Colonic mucosa (tissue), 4 donors: ENCODE measurements at regions not wholly inside any gene's neighbourhood (a gene's known extent, or its start where the extent isn't known, plus 50 kb on each side); places are given as distances from the start of the nearest gene placed in this dataset.

Source experiments
- DNase-seq: peaks from one replicate; pipeline ENCODE4 v3.0.0-alpha.2; 2020
- H3K27ac ChIP-seq: fragments of 200-600 bp; one replicate; pipeline ENCODE4 v1.8.0; 2021
- H3K27me3 ChIP-seq: fragments of 200-600 bp; one replicate; pipeline ENCODE4 v1.8.0; 2021
- H3K36me3 ChIP-seq: fragments of 200-600 bp; one replicate; pipeline ENCODE4 v1.8.0; 2021
- H3K4me1 ChIP-seq: fragments of 200-600 bp; one replicate; pipeline ENCODE4 v1.8.0; 2021; ENCODE audit warnings: mild to moderate bottlenecking
- H3K4me3 ChIP-seq: fragments of 200-600 bp; one replicate; pipeline ENCODE4 v1.8.0; 2021
- H3K9ac ChIP-seq, 2 donors: one replicate each; pipeline ENCODE4 v1.7.0; 2013; ENCODE audit warnings: control low read depth in 2 of 2, low read depth in 2 of 2, low read length in 2 of 2
- H3K9me3 ChIP-seq: fragments of 200-600 bp; one replicate; pipeline ENCODE4 v1.8.0; 2021
- intact Hi-C: fragments of 100-400 bp; cut with DNase I; formaldehyde crosslinking; loops from one replicate; pipeline ENCODE4 v1.14.1; 2022
- TF ChIP-seq, protein P1 (sequence below): fragments of 200-600 bp; IDR thresholded peaks from one replicate; pipeline ENCODE4 v1.8.0; 2022; ENCODE audit warnings: antibody characterized with exemption, mild to moderate bottlenecking
- donor health status: healthy.
- donor health status: DM: no; HTN: no; CAD: no.
- donor health status: DM: no; HTN: no; CAD: no.

DNA sequence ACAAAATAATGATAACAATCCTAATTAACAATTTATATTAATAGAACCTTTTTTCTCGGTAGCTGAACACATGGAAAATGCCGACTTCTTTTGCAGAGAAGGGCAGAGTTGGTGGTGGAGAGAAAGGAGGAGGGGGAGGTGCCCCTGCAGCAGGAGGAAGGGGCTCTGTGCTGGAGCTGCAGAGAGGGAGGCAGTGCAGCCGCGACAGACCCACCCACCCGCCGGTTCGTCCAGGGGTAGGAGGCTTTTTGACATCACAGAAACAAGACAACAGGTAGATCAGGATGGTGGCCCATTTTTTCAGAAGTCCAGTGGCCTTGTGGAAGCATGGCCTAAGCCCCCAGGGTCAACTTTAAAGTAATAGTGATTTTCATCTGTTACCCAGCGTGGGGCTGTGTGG lies 321.1 kb upstream of the SALL3 start:
- Histone ChIP-seq H3K9me3 (no peaks in the 10 kb centered on the region), H3K27ac (no peak overlapping the region), H3K36me3 (no peaks in the 10 kb centered on the region), H3K4me3 (no peak overlapping the region), H3K4me1 (no peaks in the 10 kb centered on the region), H3K9ac (no peak overlapping the region), H3K27me3 (no peaks in the 10 kb centered on the region)
- DNase-seq = no peak
- TF ChIP-seq, protein P1, sequence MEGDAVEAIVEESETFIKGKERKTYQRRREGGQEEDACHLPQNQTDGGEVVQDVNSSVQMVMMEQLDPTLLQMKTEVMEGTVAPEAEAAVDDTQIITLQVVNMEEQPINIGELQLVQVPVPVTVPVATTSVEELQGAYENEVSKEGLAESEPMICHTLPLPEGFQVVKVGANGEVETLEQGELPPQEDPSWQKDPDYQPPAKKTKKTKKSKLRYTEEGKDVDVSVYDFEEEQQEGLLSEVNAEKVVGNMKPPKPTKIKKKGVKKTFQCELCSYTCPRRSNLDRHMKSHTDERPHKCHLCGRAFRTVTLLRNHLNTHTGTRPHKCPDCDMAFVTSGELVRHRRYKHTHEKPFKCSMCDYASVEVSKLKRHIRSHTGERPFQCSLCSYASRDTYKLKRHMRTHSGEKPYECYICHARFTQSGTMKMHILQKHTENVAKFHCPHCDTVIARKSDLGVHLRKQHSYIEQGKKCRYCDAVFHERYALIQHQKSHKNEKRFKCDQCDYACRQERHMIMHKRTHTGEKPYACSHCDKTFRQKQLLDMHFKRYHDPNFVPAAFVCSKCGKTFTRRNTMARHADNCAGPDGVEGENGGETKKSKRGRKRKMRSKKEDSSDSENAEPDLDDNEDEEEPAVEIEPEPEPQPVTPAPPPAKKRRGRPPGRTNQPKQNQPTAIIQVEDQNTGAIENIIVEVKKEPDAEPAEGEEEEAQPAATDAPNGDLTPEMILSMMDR = no peak
- intact Hi-C loops = loop anchor here (5.0 kb wide), 1 partner anchor 219 kb away; no protein-coding TSS in a partner anchor

DNA sequence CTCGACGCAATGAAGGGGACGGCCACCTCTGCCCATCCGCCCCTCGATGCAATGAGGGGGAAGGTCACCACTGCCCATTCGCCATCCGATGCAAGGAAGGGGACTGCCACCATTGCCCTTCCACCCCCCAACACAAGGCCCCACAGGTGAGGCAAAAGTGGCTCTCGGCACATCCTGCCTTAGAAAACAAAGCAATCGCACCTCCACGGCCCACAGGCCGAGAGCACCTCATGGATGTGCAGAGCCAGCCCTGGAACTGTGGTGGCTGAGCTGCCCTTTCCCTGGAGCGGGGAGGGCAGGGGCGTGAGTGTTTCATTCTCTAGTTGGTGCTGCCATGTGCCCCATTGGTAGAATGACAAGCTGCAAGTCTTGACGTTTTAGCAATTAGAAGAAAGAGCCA lies 320.6 kb upstream of the SALL3 start:
- no peak overlapping the region for H3K4me3 ChIP-seq
- DNase-seq = no peak
- H3K9me3 ChIP-seq = no peaks in the 10 kb centered on the region
- no peak overlapping the region for H3K27ac ChIP-seq
- H3K36me3 ChIP-seq = no peaks in the 10 kb centered on the region
- no peaks in the 10 kb centered on the region for H3K27me3 ChIP-seq
- H3K9ac ChIP-seq = no peak overlapping the region
- intact Hi-C loops = loop anchor here (5.0 kb wide), 1 partner anchor 218 kb away; no protein-coding TSS in a partner anchor
- TF ChIP-seq, protein P1 = no peak
- H3K4me1 ChIP-seq = no peaks in the 10 kb centered on the region

DNA sequence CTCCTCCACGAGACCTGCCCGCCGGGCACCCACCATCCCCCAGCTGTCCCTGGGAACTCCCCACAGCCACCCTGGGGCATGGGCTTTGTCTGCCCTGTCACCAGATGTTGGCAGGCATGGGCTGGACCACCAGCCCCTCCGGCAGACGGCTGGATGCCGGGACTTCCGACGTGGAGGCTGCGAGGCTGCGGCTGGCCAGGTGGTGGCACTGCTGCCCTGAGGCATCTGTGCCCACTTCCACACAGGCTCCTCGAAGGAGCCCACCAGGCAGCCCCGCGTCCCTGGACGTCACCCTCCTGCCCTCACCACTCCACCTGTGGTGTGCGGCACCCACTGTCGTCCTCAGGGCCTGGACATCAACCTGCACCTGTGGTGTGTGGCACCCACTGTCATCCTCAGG lies 319.9 kb upstream of the SALL3 start:
- TF ChIP-seq, protein P1 = peak; percentile 41
- Histone ChIP-seq H3K27ac (no peak overlapping the region), H3K9me3 (no peaks in the 10 kb centered on the region), H3K9ac (no peak overlapping the region), H3K4me1 (no peaks in the 10 kb centered on the region), H3K27me3 (no peaks in the 10 kb centered on the region), H3K4me3 (no peak overlapping the region), H3K36me3 (no peaks in the 10 kb centered on the region)
- intact Hi-C loops = loop anchor here (5.0 kb wide), 1 partner anchor 218 kb away; no protein-coding TSS in a partner anchor
- no peak for DNase-seq

DNA sequence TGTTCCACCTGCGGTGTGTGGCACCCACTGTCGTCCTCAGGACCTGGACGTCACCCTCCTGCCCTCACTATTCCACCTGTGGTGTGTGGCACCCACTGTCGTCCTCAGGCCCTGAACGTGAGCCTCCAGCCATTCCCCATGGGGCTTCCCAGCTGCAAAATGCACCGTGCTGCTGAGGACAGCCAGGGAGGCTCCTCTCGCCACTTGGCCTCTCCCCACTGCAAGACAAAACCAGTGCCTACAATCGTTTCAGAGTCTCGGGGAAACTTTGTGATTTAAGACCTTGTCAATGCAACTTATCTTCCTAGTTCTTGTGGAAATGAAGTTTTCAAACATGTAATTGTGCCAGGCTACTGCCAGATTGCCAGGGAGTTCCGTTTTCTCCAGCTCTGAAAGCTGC lies 319.3 kb upstream of the SALL3 start:
- DNase-seq = no peak
- H3K4me3 ChIP-seq = no peak overlapping the region
- no peaks in the 10 kb centered on the region for H3K27me3 ChIP-seq
- no peaks in the 10 kb centered on the region for H3K4me1 ChIP-seq
- no peaks in the 10 kb centered on the region for H3K9me3 ChIP-seq
- H3K27ac ChIP-seq = no peak overlapping the region
- no peaks in the 10 kb centered on the region for H3K36me3 ChIP-seq
- intact Hi-C loops = no loop called here
- H3K9ac ChIP-seq = no peak overlapping the region
- TF ChIP-seq, protein P1 = no peak

DNA sequence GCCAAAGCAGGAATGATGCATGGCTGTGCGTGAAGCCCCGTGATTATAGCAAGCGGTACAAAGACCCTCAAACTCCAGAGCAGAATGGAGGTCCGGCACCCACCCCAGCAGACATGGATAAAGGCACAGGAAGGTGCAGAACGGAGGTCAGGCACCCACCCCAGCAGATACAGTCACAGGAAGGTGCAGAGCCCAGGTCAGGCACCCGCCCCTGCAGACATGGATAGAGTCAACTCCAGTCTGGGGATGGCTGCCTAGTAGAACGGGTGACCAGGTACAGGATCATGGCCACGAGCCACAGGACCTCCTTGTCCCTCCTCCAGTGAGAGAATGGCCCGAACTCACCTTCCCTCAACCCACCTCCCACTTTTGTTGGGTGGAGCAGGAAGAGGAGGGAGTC lies 318.3 kb upstream of the SALL3 start:
- H3K27me3 ChIP-seq = no peaks in the 10 kb centered on the region
- H3K9ac ChIP-seq = no peak overlapping the region
- H3K4me1 ChIP-seq = no peaks in the 10 kb centered on the region
- intact Hi-C loops = no loop called here
- H3K9me3 ChIP-seq = no peaks in the 10 kb centered on the region
- no peaks in the 10 kb centered on the region for H3K36me3 ChIP-seq
- DNase-seq = no peak
- TF ChIP-seq, protein P1 = no peak
- H3K27ac ChIP-seq = no peak overlapping the region
- H3K4me3 ChIP-seq = no peak overlapping the region

DNA sequence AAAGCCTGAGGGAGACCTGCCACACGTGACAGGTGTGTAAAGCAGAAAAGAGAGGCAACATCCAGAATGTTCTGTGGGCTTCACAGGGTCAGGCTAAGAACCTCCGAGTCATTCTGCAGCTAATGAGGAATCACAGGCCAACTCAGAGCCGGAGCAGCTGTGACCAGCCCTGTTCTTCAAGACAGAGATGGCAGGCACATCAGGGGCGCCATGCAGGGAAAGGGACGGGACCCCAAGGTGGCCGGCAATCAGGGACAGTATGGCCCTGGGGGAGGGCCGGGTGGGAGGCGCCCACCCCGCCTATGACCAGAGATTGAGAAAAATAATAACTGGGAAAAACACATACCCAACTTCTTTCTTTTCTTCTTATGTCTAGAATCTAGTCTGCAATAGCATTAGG lies 316.7 kb upstream of the SALL3 start:
- no peak for DNase-seq
- H3K27ac ChIP-seq = no peak overlapping the region
- no peaks in the 10 kb centered on the region for H3K36me3 ChIP-seq
- no peak overlapping the region for H3K9ac ChIP-seq
- TF ChIP-seq, protein P1 = no peak
- no peak overlapping the region for H3K4me3 ChIP-seq
- intact Hi-C loops = no loop called here
- no peaks in the 10 kb centered on the region for H3K27me3 ChIP-seq
- H3K9me3 ChIP-seq = no peaks in the 10 kb centered on the region
- no peaks in the 10 kb centered on the region for H3K4me1 ChIP-seq
